Neural progenitor cell (in vitro differentiated cells): ENCODE measurements at regions not wholly inside any gene's neighbourhood (a gene's known extent, or its start where the extent isn't known, plus 50 kb on each side); places are given as distances from the start of the nearest gene placed in this dataset.

Experiments
- DNase-seq: peaks from one replicate; pipeline ENCODE4 v3.0.0-alpha.2; 2016; ENCODE audit warnings: low spot score
- H2AFZ ChIP-seq: fragments of 200-600 bp; sonication (generic); replicated peaks from 2 replicates; pipeline ENCODE4 v1.6.1; 2016; ENCODE audit warnings: antibody characterized with exemption
- H3F3A ChIP-seq: fragments of 200-600 bp; sonication (generic); 2 replicates; pipeline ENCODE4 v1.6.1; 2016; ENCODE audit warnings: antibody characterized with exemption, low read depth
- H3K27ac ChIP-seq: fragments of 200-600 bp; sonication (generic); 2 replicates; pipeline ENCODE4 v1.5.1; 2016; ENCODE audit warnings: mild to moderate bottlenecking
- H3K27me3 ChIP-seq: fragments of 200-600 bp; sonication (generic); 2 replicates; pipeline ENCODE4 v1.6.1; 2016; ENCODE audit warnings: mild to moderate bottlenecking, moderate library complexity
- H3K36me3 ChIP-seq: fragments of 200-600 bp; sonication (generic); 2 replicates; pipeline ENCODE4 v1.5.1; 2016
- H3K4me1 ChIP-seq: fragments of 200-600 bp; sonication (generic); 2 replicates; pipeline ENCODE4 v1.6.1; 2016; ENCODE audit warnings: mixed run types
- H3K4me2 ChIP-seq: fragments of 200-600 bp; sonication (generic); 2 replicates; pipeline ENCODE4 v1.6.1; 2016
- H3K4me3 ChIP-seq: fragments of 200-600 bp; sonication (generic); 2 replicates; pipeline ENCODE4 v1.5.1; 2016
- H3K79me2 ChIP-seq: fragments of 200-600 bp; sonication (generic); 2 replicates; pipeline ENCODE4 v1.6.1; 2016; ENCODE audit warnings: low read depth
- H3K9ac ChIP-seq: fragments of 200-600 bp; sonication (generic); 2 replicates; pipeline ENCODE4 v1.6.1; 2016
- H3K9me3 ChIP-seq: fragments of 200-600 bp; sonication (generic); 2 replicates; pipeline ENCODE4 v1.5.1; 2016; ENCODE audit warnings: low read depth
- H4K20me1 ChIP-seq: fragments of 200-600 bp; sonication (generic); 2 replicates; pipeline ENCODE4 v1.6.1; 2016; ENCODE audit warnings: low read depth
- H3K27ac Mint-ChIP-seq: 3 replicates; pipeline ENCODE4 v1.8.0; 2021; ENCODE audit warnings: mixed read lengths
- H3K27me3 Mint-ChIP-seq: 2 replicates; pipeline ENCODE4 v1.8.0; 2022; ENCODE audit warnings: low read depth, mild to moderate bottlenecking, inconsistent platforms, moderate library complexity, mixed read lengths; ENCODE audit not compliant: insufficient read depth
- H3K36me3 Mint-ChIP-seq: 3 replicates; pipeline ENCODE4 v1.8.0; 2021; ENCODE audit warnings: mixed read lengths
- H3K4me1 Mint-ChIP-seq: 3 replicates; pipeline ENCODE4 v1.8.0; 2021; ENCODE audit warnings: mixed read lengths
- H3K4me3 Mint-ChIP-seq: 3 replicates; pipeline ENCODE4 v1.8.0; 2021; ENCODE audit warnings: mild to moderate bottlenecking, moderate library complexity, mixed read lengths
- H3K9me3 Mint-ChIP-seq: 3 replicates; pipeline ENCODE4 v1.8.0; 2020; ENCODE audit warnings: mixed read lengths
- CTCF ChIP-seq: fragments of 200-600 bp; sonication (generic); IDR thresholded peaks from 2 replicates; pipeline ENCODE4 v1.5.1; 2017; ENCODE audit warnings: antibody characterized with exemption, mild to moderate bottlenecking
- EZH2 ChIP-seq: fragments of 200-600 bp; sonication (generic); IDR thresholded peaks from 2 replicates; pipeline ENCODE4 v1.6.1; 2017; ENCODE audit warnings: antibody characterized with exemption, mild to moderate bottlenecking, moderate library complexity
- EZH2phosphoT487 ChIP-seq: fragments of 200-600 bp; sonication (generic); IDR thresholded peaks from 2 replicates; pipeline ENCODE4 v1.6.1; 2017; ENCODE audit warnings: antibody characterized with exemption

- peaks cover 8% of the 10 kb centered on the region for H3K9me3 Mint-ChIP-seq
Measured at GRCh38 chrX:39480963-39481362, 616.8 kb downstream of the BCOR start.

GRCh38 chrX:39481621-39482020, 616.1 kb downstream of the BCOR start:
- peaks cover 6% of the 10 kb centered on the region for H3F3A ChIP-seq
- H4K20me1 ChIP-seq, result no peaks in the 10 kb centered on the region
- H2AFZ ChIP-seq, result no peak overlapping the region
- H3K9ac ChIP-seq, result no peak overlapping the region
- Mint-ChIP-seq H3K27me3 (peaks cover 8% of the 10 kb centered on the region), H3K27ac (no peak overlapping the region), H3K4me1 (peaks cover 34% of the 10 kb centered on the region), H3K4me3 (no peak overlapping the region), H3K9me3 (peaks cover 6% of the 10 kb centered on the region), H3K36me3 (no peaks in the 10 kb centered on the region)
- H3K27me3 ChIP-seq, result no peaks in the 10 kb centered on the region
- H3K4me3 ChIP-seq, result no peak overlapping the region
- no peak for TF ChIP-seq EZH2
- no peak for DNase-seq
- peaks cover 12% of the 10 kb centered on the region for H3K4me1 ChIP-seq
- H3K79me2 ChIP-seq, result no peaks in the 10 kb centered on the region
- no peaks in the 10 kb centered on the region for H3K9me3 ChIP-seq
- no peak overlapping the region for H3K4me2 ChIP-seq
- no peaks in the 10 kb centered on the region for H3K36me3 ChIP-seq
- no peak overlapping the region for H3K27ac ChIP-seq

More at GRCh38 chrX:39480963-39481362, 616.8 kb downstream of the BCOR start:
- no peak overlapping the region for H3K4me2 ChIP-seq
- H3K27ac ChIP-seq, result no peak overlapping the region
- no peaks in the 10 kb centered on the region for H4K20me1 ChIP-seq
- peaks cover 13% of the 10 kb centered on the region for H3F3A ChIP-seq
- H3K4me1 ChIP-seq, result peaks cover 19% of the 10 kb centered on the region
- H3K9ac ChIP-seq, result no peak overlapping the region
- no peak overlapping the region for H3K27ac Mint-ChIP-seq
- H3K4me3 Mint-ChIP-seq, result no peak overlapping the region
- TF ChIP-seq EZH2 (no peak), CTCF (no peak), EZH2phosphoT487 (no peak)
- peaks cover 8% of the 10 kb centered on the region for H3K27me3 Mint-ChIP-seq
- H3K4me1 Mint-ChIP-seq, result peaks cover 40% of the 10 kb centered on the region
- no peaks in the 10 kb centered on the region for H3K79me2 ChIP-seq
- no peaks in the 10 kb centered on the region for H3K36me3 Mint-ChIP-seq
- H3K36me3 ChIP-seq, result no peaks in the 10 kb centered on the region
- DNase-seq, result no peak
- H3K9me3 ChIP-seq, result no peaks in the 10 kb centered on the region
- no peaks in the 10 kb centered on the region for H3K27me3 ChIP-seq
- H2AFZ ChIP-seq, result no peak overlapping the region
- no peak overlapping the region for H3K4me3 ChIP-seq

GRCh38 chrX:39484159-39485068, 613.3 kb downstream of the BCOR start:
- TF ChIP-seq EZH2 (no peak), CTCF (no peak)
- Histone ChIP-seq H3K9ac (no peak overlapping the region), H2AFZ (no peak overlapping the region), H3F3A (no peaks in the 10 kb centered on the region), H4K20me1 (no peaks in the 10 kb centered on the region), H3K27me3 (no peaks in the 10 kb centered on the region), H3K4me2 (no peak overlapping the region), H3K27ac (no peak overlapping the region), H3K36me3 (no peaks in the 10 kb centered on the region), H3K4me3 (no peak overlapping the region), H3K9me3 (no peaks in the 10 kb centered on the region), H3K79me2 (no peaks in the 10 kb centered on the region), H3K4me1 (peaks cover 5% of the 10 kb centered on the region)
- no peak for DNase-seq
- Mint-ChIP-seq H3K9me3 (no peaks in the 10 kb centered on the region), H3K36me3 (no peaks in the 10 kb centered on the region), H3K4me3 (no peak overlapping the region), H3K27me3 (peaks cover 5% of the 10 kb centered on the region), H3K27ac (no peak overlapping the region), H3K4me1 (peaks cover 16% of the 10 kb centered on the region)
